ENCODE measurements at regions not wholly inside any gene's neighbourhood (a gene's known extent, or its start where the extent isn't known, plus 50 kb on each side); places are given as distances from the start of the nearest gene placed in this dataset.

DNA sequence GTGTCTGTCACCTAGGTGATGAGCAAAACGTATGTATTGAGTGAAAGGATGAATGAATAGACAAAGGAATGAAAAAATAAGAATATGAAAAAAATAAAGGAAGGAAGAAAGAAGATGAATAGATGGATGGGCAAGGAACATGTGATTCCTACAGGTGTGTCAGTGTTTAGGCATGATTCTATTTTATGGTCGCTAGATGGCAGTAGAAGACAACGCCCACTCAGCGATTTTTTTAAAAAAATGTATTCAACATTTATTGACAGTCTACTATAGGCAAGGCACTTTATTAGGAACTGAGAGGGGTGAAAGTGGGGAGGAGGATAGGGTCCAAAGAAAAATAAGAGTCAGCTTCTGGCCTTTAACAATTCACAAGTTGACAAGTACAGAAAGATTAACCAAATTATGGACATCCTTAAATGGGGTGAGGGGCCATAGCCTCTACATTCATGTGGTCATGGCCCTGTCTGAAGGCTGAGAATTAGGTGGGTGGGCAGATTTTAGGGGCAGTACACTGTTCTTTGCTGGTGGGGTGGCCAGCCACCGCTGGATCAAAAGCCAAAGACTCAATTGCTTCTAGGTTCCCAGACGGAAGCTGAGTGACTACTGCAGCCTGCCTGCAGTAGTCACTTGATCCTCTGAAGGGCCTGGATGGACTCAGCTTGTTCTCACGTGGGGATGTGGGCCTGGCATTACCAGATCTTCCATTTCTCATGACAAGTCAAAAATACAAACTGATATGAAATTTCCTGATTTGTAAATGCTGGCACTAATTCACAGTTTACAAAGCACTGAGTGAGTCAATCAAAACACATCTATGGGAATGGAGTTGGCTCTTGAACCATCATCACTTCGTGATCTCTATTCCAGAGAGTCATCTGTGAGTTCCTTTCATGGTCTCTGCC, 83.9 kb downstream of the FASLG start:
- TF ChIP-seq, protein P1, sequence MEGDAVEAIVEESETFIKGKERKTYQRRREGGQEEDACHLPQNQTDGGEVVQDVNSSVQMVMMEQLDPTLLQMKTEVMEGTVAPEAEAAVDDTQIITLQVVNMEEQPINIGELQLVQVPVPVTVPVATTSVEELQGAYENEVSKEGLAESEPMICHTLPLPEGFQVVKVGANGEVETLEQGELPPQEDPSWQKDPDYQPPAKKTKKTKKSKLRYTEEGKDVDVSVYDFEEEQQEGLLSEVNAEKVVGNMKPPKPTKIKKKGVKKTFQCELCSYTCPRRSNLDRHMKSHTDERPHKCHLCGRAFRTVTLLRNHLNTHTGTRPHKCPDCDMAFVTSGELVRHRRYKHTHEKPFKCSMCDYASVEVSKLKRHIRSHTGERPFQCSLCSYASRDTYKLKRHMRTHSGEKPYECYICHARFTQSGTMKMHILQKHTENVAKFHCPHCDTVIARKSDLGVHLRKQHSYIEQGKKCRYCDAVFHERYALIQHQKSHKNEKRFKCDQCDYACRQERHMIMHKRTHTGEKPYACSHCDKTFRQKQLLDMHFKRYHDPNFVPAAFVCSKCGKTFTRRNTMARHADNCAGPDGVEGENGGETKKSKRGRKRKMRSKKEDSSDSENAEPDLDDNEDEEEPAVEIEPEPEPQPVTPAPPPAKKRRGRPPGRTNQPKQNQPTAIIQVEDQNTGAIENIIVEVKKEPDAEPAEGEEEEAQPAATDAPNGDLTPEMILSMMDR (IDR thresholded peaks at IDR 0.05), result peak; percentile 51 to 58 (median 56)
- no peak for TF ChIP-seq POLR2A (IDR thresholded peaks at IDR 0.05)

Measured in uterus (tissue), 2 donors.